HG03060 (cell line): ENCODE measurements at regions not wholly inside any gene's neighbourhood (a gene's known extent, or its start where the extent isn't known, plus 50 kb on each side); places are given as distances from the start of the nearest gene placed in this dataset.
A peak's percentile ranks its signal among the peaks of the same experiment; 100 is the strongest.

Experiments
- ATAC-seq: cut with Tn5 transposase; IDR thresholded peaks from one replicate; pipeline ENCODE4 v1.9.1; 2021; ENCODE audit warnings: low read depth, moderate number of reproducible peaks; ENCODE audit not compliant: unreplicated experiment

DNA sequence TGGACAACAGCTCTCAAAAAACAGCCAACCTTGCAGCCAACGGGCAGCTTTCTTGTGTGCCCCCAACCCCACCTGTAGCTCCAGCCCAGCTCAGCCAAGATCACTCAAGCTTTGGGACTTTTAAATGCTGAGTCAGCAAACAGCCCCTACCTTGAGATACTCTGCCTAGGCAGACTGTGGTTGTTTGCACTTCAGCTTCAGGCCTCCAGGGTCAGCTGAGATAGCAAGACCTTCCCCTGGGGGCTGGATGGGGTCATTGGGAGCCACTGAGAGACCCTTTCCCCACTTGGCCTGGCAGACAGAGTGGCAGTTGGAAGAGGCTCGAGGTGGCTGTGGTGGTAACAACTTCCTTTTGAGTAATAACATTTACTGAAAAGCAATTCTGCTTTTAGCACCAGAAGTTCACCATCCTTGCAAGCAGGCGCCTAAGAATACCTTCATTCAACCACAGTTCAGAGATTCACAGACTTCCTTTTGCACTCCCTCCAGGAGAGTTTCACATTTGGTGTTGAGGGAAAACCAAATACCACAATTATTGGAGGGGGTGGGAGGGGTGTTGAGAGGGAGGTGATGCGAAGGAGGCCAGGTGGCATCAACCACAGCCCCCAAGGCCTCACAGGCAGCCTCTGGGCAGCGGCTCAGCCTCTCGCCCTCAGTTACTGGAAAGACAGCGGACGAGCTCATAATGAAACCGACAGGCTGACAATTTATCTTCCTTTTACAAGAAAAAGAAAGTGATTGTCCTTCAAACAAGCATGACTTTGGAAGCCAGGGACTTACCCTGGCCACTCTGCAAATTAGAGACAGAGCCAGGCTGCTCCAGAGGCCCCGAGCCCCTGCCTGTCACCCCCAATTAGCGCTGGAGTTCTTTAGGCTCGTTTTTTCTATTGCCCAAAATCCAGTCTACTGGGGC lies 148.1 kb downstream of the CEBPB start:
- peak; percentile 50 for ATAC-seq

- ATAC-seq: no peak
Measured at GRCh38 chr20:50339466-50339901, 148.9 kb downstream of the CEBPB start.

- ATAC-seq: no peak
Measured at GRCh38 chr20:50340541-50340940, 149.9 kb downstream of the CEBPB start.

- no peak for ATAC-seq
Measured at GRCh38 chr20:50341050-50341449, 150.4 kb downstream of the CEBPB start.

GRCh38 chr20:50341880-50342637 lies 151.4 kb downstream of the CEBPB start:
- ATAC-seq: no peak

GRCh38 chr20:50342638-50343102 lies 152.0 kb downstream of the CEBPB start:
- no peak for ATAC-seq

DNA sequence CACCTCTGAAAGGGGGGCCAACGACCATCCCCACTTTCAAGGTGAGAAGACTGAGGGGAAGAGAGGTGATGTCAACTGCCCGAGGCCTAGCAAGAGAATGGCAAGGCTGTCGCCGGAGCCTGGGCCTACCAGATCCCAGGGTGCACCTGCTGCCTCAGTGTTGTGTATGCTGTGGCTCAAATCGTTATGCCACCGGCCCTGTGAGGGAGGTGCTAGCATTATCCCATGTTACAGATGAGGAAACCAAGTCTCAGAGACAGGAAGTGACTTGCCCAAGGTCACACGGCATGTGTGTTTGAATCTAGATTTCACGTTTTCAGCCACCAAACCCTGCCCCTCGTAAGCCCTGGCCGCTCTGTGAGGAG lies 152.5 kb downstream of the CEBPB start:
- no peak for ATAC-seq

- no peak for ATAC-seq
Measured at GRCh38 chr20:50343490-50344179, 153.0 kb downstream of the CEBPB start.

- ATAC-seq: no peak
Measured at GRCh38 chr20:50344232-50345071, 153.8 kb downstream of the CEBPB start.

- no peak for ATAC-seq
Measured at GRCh38 chr20:50345712-50346373, 155.2 kb downstream of the CEBPB start.

DNA sequence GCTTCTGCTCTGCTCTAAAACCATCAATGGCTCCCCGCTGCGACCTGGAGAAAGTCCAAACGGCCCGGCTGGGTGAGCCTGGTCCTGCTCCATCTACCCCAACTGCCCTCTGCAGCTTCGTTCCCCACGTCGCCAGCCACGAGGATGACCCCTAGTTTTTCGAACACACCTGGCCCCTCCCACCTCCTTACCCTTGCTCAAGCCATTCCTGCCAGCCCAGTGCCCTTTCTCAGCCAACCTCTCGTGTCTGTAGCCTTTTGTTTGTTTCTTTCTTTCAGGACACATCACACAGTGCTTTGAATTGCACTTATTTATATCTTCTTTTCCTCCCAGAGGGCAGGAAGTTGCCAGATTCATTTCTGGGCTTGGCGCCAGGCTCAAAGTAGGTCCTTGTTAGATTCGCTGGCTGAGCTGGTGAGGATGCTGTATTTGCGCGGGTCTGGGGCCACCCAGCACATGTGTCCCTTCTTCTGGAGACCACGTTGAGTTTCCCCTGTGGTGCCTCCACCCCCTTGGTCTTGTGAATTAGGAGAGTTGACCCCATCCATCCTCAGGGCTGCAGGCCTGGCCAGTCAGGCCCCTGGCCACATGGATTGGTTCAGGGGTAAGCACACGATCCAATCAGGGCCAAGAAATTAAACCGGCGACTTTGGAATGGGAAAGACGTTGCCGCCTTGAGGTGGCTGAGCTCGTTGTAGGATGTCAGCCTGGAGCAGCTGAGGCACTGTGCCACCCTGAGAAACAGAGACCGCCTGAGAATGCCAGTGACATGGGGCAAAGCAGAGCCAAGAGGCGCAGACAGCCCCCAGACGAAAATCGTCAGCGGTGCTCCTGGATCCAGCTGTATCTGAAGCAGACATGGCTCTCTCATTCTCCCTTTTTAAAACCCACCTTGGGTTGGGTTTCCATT lies 156.0 kb downstream of the CEBPB start:
- no peak for ATAC-seq

GRCh38 chr20:50347284-50348063 lies 156.8 kb downstream of the CEBPB start:
- ATAC-seq: no peak

- no peak for ATAC-seq
Measured at GRCh38 chr20:50348096-50348495, 157.5 kb downstream of the CEBPB start.

DNA sequence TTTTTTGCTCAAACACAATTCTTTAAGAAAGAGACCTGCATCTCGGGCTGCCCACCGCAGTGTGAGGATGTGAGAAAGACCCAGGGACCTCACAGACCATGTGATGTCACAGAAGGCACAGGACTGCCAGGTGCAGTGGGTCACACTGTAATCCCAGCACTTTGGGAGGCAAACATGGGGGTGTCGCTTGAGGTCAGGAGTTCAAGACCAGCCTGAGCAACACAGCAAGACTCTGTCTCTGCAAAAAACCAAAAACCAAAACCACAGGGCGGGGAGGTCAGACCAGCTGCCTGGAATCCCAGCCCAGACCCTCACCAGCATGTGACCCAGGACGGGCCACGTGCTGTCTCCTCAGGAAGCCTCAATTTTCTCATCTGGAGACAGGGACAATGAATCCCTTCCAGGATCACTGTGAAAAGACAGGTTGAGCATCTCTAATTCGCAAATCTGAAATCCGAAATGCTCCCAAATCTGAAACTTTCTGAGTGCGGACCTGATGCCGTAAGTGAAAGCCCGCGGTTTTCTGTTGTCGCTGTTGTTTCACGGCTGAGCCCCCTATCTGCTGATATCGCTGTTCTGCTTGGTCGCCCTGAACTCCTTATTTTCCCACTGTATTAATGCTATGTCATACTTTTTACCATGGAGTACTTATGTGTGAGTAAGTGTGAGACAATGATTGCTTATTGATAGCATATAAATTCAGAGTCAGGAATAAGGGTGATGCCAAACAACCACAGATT lies 159.5 kb upstream of the PTPN1 start:
- ATAC-seq: no peak

- ATAC-seq: no peak
Measured at GRCh38 chr20:50351541-50351940, 158.6 kb upstream of the PTPN1 start.

GRCh38 chr20:50353289-50353961 lies 156.8 kb upstream of the PTPN1 start:
- ATAC-seq: no peak
